Endodermal cell (in vitro differentiated cells): ENCODE measurements at regions not wholly inside any gene's neighbourhood (a gene's known extent, or its start where the extent isn't known, plus 50 kb on each side); places are given as distances from the start of the nearest gene placed in this dataset.

Source experiments
- DNase-seq: peaks from one replicate; pipeline ENCODE4 v3.0.0-alpha.2; 2017
- H3K27ac ChIP-seq: 2 replicates; pipeline ENCODE4 v1.5.1; 2013; ENCODE audit warnings: mild to moderate bottlenecking, low read depth, low read length, moderate library complexity
- H3K27me3 ChIP-seq: 2 replicates; pipeline ENCODE4 v1.6.1; 2013; ENCODE audit warnings: mild to moderate bottlenecking, low read length, moderate library complexity; ENCODE audit not compliant: insufficient read depth, control insufficient read depth, poor library complexity, severe bottlenecking
- H3K36me3 ChIP-seq: 2 replicates; pipeline ENCODE4 v1.7.0; 2013; ENCODE audit warnings: mild to moderate bottlenecking, low read length, moderate library complexity; ENCODE audit not compliant: control insufficient read depth, insufficient read depth
- H3K4me1 ChIP-seq: one replicate; pipeline ENCODE4 v1.7.0; 2013; ENCODE audit warnings: low read length; ENCODE audit not compliant: control insufficient read depth, insufficient read depth
- H3K4me3 ChIP-seq: 2 replicates; pipeline ENCODE4 v1.5.1; 2013; ENCODE audit warnings: mild to moderate bottlenecking, low read length, moderate library complexity
- H3K9ac ChIP-seq: 2 replicates; pipeline ENCODE4 v1.6.1; 2013; ENCODE audit warnings: mild to moderate bottlenecking, low read length, moderate library complexity; ENCODE audit not compliant: poor library complexity, severe bottlenecking; ENCODE audit errors: extremely low read depth
- H3K9me3 ChIP-seq: 2 replicates; pipeline ENCODE4 v1.6.1; 2013; ENCODE audit warnings: mild to moderate bottlenecking, low read length, moderate library complexity; ENCODE audit not compliant: control insufficient read depth
- H3K27ac Mint-ChIP-seq: 2 replicates; pipeline ENCODE4 v1.8.0; 2020; ENCODE audit warnings: mixed read lengths
- H3K27me3 Mint-ChIP-seq: 2 replicates; pipeline ENCODE4 v1.8.0; 2021; ENCODE audit warnings: mild to moderate bottlenecking, mixed read lengths; ENCODE audit not compliant: insufficient read depth
- H3K36me3 Mint-ChIP-seq: 2 replicates; pipeline ENCODE4 v1.8.0; 2020; ENCODE audit warnings: low read depth, mixed read lengths
- H3K4me1 Mint-ChIP-seq: 2 replicates; pipeline ENCODE4 v1.8.0; 2020; ENCODE audit warnings: mixed read lengths
- H3K4me3 Mint-ChIP-seq: 2 replicates; pipeline ENCODE4 v1.8.0; 2020; ENCODE audit warnings: mild to moderate bottlenecking, moderate library complexity, mixed read lengths
- H3K9me3 Mint-ChIP-seq: 2 replicates; pipeline ENCODE4 v1.8.0; 2020; ENCODE audit warnings: mild to moderate bottlenecking, mixed read lengths
- CTCF ChIP-seq: fragments of 200-600 bp; sonication (generic); conservative IDR thresholded peaks from 2 replicates; pipeline ENCODE4 v1.5.0; 2021; ENCODE audit warnings: antibody characterized with exemption, mild to moderate bottlenecking
- WGBS, 2 experiments: methylation state at CpG; one replicate each; pipeline versions ENCODE4 v1.1.5 to v1.1.7; 2013; ENCODE audit warnings: missing lambda C conversion rate in 2 of 2, mixed read lengths in 1 of 2; ENCODE audit not compliant: insufficient coverage in 1 of 2, insufficient read length in 1 of 2; 5-methylcytosine and 5-hydroxymethylcytosine counted together

DNA sequence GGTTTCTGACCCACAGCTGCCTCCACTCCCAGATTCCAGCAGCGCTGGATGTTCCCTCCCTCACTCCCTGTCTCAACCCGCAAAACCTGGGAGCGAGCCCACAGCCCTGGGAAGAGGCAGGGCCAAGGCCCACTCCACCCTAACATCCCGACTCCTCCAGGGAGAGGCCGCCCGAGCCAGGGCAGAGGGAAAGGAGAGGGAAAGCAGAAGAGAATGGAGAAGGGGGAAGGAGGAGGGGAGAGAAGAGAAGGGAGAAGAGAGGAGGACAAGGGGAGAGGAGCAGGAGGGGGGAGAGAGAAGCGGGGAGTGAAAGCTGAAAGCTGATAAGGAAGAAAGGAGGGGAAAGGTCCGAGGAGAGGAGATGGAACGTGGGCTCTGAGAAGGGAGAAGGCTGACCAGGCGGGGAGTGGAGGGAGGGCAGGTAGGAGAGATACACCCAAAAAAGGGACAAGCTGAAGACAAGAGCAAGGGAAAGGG is 120.2 kb upstream of the PJA1 start:
- peaks cover 23% of the 10 kb centered on the region for H3K4me1 Mint-ChIP-seq
- H3K9me3 Mint-ChIP-seq = peaks cover 69% of the 10 kb centered on the region
- H3K27me3 Mint-ChIP-seq = peaks cover 37% of the 10 kb centered on the region
- WGBS, 2 experiments = 28 to 45% methylated on average over 3 to 5 of the region's 10 CpGs
- peaks cover 5% of the 10 kb centered on the region for H3K27me3 ChIP-seq
- H3K27ac Mint-ChIP-seq = no peak overlapping the region
- DNase-seq = peak; percentile 53
- peak overlapping the region; percentile 43 for H3K4me3 Mint-ChIP-seq
- H3K9me3 ChIP-seq = no peaks in the 10 kb centered on the region
- H3K27ac ChIP-seq = no peak overlapping the region
- no peaks in the 10 kb centered on the region for H3K4me1 ChIP-seq
- no peaks in the 10 kb centered on the region for H3K36me3 Mint-ChIP-seq
- H3K4me3 ChIP-seq = peak overlapping the region; percentile 62
- no peak for TF ChIP-seq CTCF
- no peak overlapping the region for H3K9ac ChIP-seq
- H3K36me3 ChIP-seq = no peaks in the 10 kb centered on the region

GRCh38 chrX:69284491-69284890 is 119.2 kb upstream of the PJA1 start:
- Mint-ChIP-seq H3K9me3 (peaks cover 72% of the 10 kb centered on the region), H3K27me3 (peaks cover 37% of the 10 kb centered on the region), H3K36me3 (no peaks in the 10 kb centered on the region), H3K27ac (no peak overlapping the region), H3K4me1 (peaks cover 21% of the 10 kb centered on the region), H3K4me3 (no peak overlapping the region)
- Histone ChIP-seq H3K27me3 (peaks cover 5% of the 10 kb centered on the region), H3K9me3 (no peaks in the 10 kb centered on the region), H3K36me3 (no peaks in the 10 kb centered on the region), H3K9ac (no peak overlapping the region), H3K27ac (no peak overlapping the region), H3K4me1 (no peaks in the 10 kb centered on the region), H3K4me3 (no peak overlapping the region)
- no peak for TF ChIP-seq CTCF
- 91% methylated on average over 8 of the region's 8 CpGs; no CpG with 5 or more reads in 1 of the 2 experiments for WGBS, 2 experiments
- no peak for DNase-seq

DNA sequence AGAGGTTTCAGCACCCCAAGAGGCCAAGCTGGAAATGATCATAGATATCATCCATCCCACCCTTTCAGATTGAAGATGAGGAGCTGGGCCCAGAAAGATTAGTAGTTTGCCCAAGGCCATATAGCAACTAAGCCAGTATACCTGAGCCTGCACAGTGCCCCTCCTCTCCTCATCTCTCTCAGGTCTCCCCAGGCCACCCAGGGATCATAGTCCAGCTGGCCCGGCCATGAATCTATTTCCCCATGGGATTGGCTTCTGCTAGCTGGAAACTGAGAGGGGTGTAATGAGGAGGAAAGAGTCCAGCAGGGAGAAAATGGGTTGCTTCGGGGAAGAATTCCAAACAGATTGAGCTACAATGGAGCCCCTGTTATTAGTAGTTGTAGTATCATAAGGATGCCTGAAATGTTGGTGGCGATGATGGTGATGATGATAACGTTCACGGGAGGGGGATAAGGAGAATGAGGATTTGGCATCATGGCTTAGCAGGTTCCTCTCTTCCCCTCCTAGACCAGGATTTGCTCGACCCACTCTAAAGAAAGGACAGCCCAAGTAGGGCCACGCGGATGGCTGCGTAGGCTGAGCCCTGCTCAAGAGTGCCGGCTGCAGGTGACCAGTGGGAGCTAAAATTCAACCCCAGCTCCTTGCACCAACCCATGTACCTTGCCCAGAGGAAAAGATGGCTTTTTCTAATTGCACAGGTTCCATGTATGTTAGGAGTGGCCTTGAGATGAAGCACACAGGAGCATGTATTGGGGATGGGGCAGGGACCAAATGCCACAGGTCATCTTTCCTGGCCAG is 117.8 kb upstream of the PJA1 start:
- no peak for DNase-seq

More for the DNA sequence above, 117.8 kb upstream of the PJA1 start:
- Histone ChIP-seq H3K27ac (no peak overlapping the region), H3K9me3 (no peaks in the 10 kb centered on the region), H3K9ac (no peak overlapping the region), H3K4me1 (peaks cover 5% of the 10 kb centered on the region), H3K27me3 (peaks cover 5% of the 10 kb centered on the region), H3K4me3 (no peak overlapping the region), H3K36me3 (no peaks in the 10 kb centered on the region)
- H3K27ac Mint-ChIP-seq = no peak overlapping the region
- no peaks in the 10 kb centered on the region for H3K36me3 Mint-ChIP-seq
- peaks cover 32% of the 10 kb centered on the region for H3K27me3 Mint-ChIP-seq
- H3K9me3 Mint-ChIP-seq = peaks cover 67% of the 10 kb centered on the region
- no peak overlapping the region for H3K4me3 Mint-ChIP-seq
- WGBS, 2 experiments = 60% methylated on average over 9 of the region's 10 CpGs; no CpG with 5 or more reads in 1 of the 2 experiments
- TF ChIP-seq CTCF = peak; percentile 64
- peaks cover 29% of the 10 kb centered on the region for H3K4me1 Mint-ChIP-seq
